OCI-LY3 (cell line): ENCODE measurements at regions not wholly inside any gene's neighbourhood (a gene's known extent, or its start where the extent isn't known, plus 50 kb on each side); places are given as distances from the start of the nearest gene placed in this dataset.

ENCODE experiments used
- H2AFZ ChIP-seq: fragments of 200-600, 300-600 bp; shearing (Covaris generic); 2 replicates; pipeline ENCODE4 v1.6.0; 2014; ENCODE audit warnings: antibody characterized with exemption, low read depth, low read length
- H3K27ac ChIP-seq: fragments of 200-600, 300-600 bp; sonication (generic); 2 replicates; pipeline ENCODE4 v1.5.1; 2014; ENCODE audit warnings: mild to moderate bottlenecking, low read length, moderate library complexity, mixed read lengths
- H3K27me3 ChIP-seq: fragments of 200-600, 300-600 bp; sonication (generic); 2 replicates; pipeline ENCODE4 v1.6.1; 2014; ENCODE audit warnings: low read depth, low read length, mixed read lengths
- H3K36me3 ChIP-seq: fragments of 200-600, 300-600 bp; sonication (generic); replicated peaks from 2 replicates; pipeline ENCODE3; 2014; ENCODE audit warnings: low read depth, low read length, mixed read lengths
- H3K4me1 ChIP-seq: fragments of 300-600, 200-600 bp; sonication (generic); 2 replicates; pipeline ENCODE4 v1.6.1; 2014; ENCODE audit warnings: low read length, mixed read lengths
- H3K4me2 ChIP-seq: fragments of 200-600, 300-600 bp; sonication (generic); 2 replicates; pipeline ENCODE4 v1.6.1; 2014; ENCODE audit warnings: low read length, mixed read lengths
- H3K4me3 ChIP-seq: fragments of 300-600, 200-600 bp; sonication (generic); 2 replicates; pipeline ENCODE4 v1.5.1; 2014; ENCODE audit warnings: antibody characterized with exemption, mild to moderate bottlenecking, low read length, moderate library complexity
- H3K79me2 ChIP-seq: fragments of 300-600, 200-600 bp; shearing (Covaris generic); 2 replicates; pipeline ENCODE4 v1.6.1; 2014; ENCODE audit warnings: mild to moderate bottlenecking, low read length, mixed read lengths
- H3K9ac ChIP-seq: fragments of 300-600, 200-600 bp; shearing (Covaris generic); 2 replicates; pipeline ENCODE4 v1.6.0; 2014; ENCODE audit warnings: mild to moderate bottlenecking, low read length, moderate library complexity
- H3K9me3 ChIP-seq: fragments of 200-600, 300-600 bp; shearing (Covaris generic); 2 replicates; pipeline ENCODE4 v1.6.1; 2014; ENCODE audit warnings: low read length, mixed read lengths; ENCODE audit not compliant: insufficient read depth
- H4K20me1 ChIP-seq: fragments of 200-600, 300-600 bp; sonication (generic); 2 replicates; pipeline ENCODE4 v1.6.1; 2016; ENCODE audit warnings: low read length, mixed read lengths; ENCODE audit not compliant: insufficient read depth
- CTCF ChIP-seq: fragments of 200-600, 300-600 bp; sonication (generic); IDR thresholded peaks from 2 replicates; pipeline ENCODE4 v1.5.1; 2014; ENCODE audit warnings: antibody characterized with exemption, low read length, low read depth
- EZH2phosphoT487 ChIP-seq: fragments of 200-600 bp; shearing (Covaris generic); IDR thresholded peaks from 2 replicates; pipeline ENCODE4 v1.6.1; 2018; ENCODE audit warnings: antibody characterized with exemption, mixed run types, low read depth

- Histone ChIP-seq H4K20me1 (no peaks in the 10 kb centered on the region), H3K9ac (no peak overlapping the region), H3K36me3 (no peaks in the 10 kb centered on the region), H3K79me2 (no peaks in the 10 kb centered on the region), H3K9me3 (no peaks in the 10 kb centered on the region), H2AFZ (no peak overlapping the region; the same call in 1 of the 2 replicates), H3K27ac (no peak overlapping the region), H3K4me2 (no peak overlapping the region), H3K4me3 (no peak overlapping the region), H3K27me3 (no peaks in the 10 kb centered on the region), H3K4me1 (no peaks in the 10 kb centered on the region)
- TF ChIP-seq EZH2phosphoT487 (no peak), CTCF (no peak)
Measured at GRCh38 chr4:108276690-108277089, 108.0 kb upstream of the LEF1 start.

- no peak overlapping the region for H3K9ac ChIP-seq
- no peaks in the 10 kb centered on the region for H3K4me1 ChIP-seq
- H3K4me2 ChIP-seq = no peak overlapping the region
- H3K27ac ChIP-seq = no peak overlapping the region
- no peaks in the 10 kb centered on the region for H4K20me1 ChIP-seq
- no peaks in the 10 kb centered on the region for H3K79me2 ChIP-seq
- no peak overlapping the region for H2AFZ ChIP-seq
- no peaks in the 10 kb centered on the region for H3K9me3 ChIP-seq
- H3K27me3 ChIP-seq = no peaks in the 10 kb centered on the region
- H3K36me3 ChIP-seq = no peaks in the 10 kb centered on the region
- TF ChIP-seq CTCF = no peak
- no peak for TF ChIP-seq EZH2phosphoT487
- H3K4me3 ChIP-seq = no peak overlapping the region
Measured at GRCh38 chr4:108272986-108273385, 104.3 kb upstream of the LEF1 start.

- H3K27me3 ChIP-seq = no peaks in the 10 kb centered on the region
- no peak overlapping the region for H3K4me2 ChIP-seq
- H3K4me3 ChIP-seq = no peak overlapping the region
- H3K36me3 ChIP-seq = no peaks in the 10 kb centered on the region
- no peaks in the 10 kb centered on the region for H4K20me1 ChIP-seq
- no peak overlapping the region for H3K27ac ChIP-seq
- H3K79me2 ChIP-seq = no peaks in the 10 kb centered on the region
- H3K4me1 ChIP-seq = no peaks in the 10 kb centered on the region
- H3K9ac ChIP-seq = no peak overlapping the region
- no peak overlapping the region for H2AFZ ChIP-seq
- no peaks in the 10 kb centered on the region for H3K9me3 ChIP-seq
- TF ChIP-seq EZH2phosphoT487 = no peak
- no peak for TF ChIP-seq CTCF
Measured at GRCh38 chr4:108272561-108272960, 103.8 kb upstream of the LEF1 start.

- no peaks in the 10 kb centered on the region for H4K20me1 ChIP-seq
- no peaks in the 10 kb centered on the region for H3K9me3 ChIP-seq
- no peak overlapping the region for H3K9ac ChIP-seq
- H3K27me3 ChIP-seq = no peaks in the 10 kb centered on the region
- H3K79me2 ChIP-seq = no peaks in the 10 kb centered on the region
- H3K36me3 ChIP-seq = no peaks in the 10 kb centered on the region
- TF ChIP-seq CTCF (no peak), EZH2phosphoT487 (no peak)
- H3K27ac ChIP-seq = no peak overlapping the region
- H3K4me3 ChIP-seq = no peak overlapping the region
- no peak overlapping the region for H3K4me2 ChIP-seq
- no peak overlapping the region for H2AFZ ChIP-seq
- H3K4me1 ChIP-seq = no peaks in the 10 kb centered on the region
Measured at GRCh38 chr4:108272046-108272445, 103.3 kb upstream of the LEF1 start.
